IPS DF 4.7 (cell line): ENCODE measurements at regions not wholly inside any gene's neighbourhood (a gene's known extent, or its start where the extent isn't known, plus 50 kb on each side); places are given as distances from the start of the nearest gene placed in this dataset.
A peak's percentile ranks its signal among the peaks of the same experiment; 100 is the strongest.
"Not testable (repeated sequence)": the region's sequence is repeated elsewhere in the genome, so short reads cannot be mapped to it uniquely, and the experiment has no call there.

Source experiments
- DNase-seq: peaks from one replicate; pipeline ENCODE4 v3.0.0-alpha.2; 2013; ENCODE audit warnings: low spot score; ENCODE audit errors: extremely low read depth

GRCh38 chr4:58074382-58074781 is 964.2 kb upstream of the IGFBP7 start:
- DNase-seq, result no peak

GRCh38 chr4:58070726-58071125 is 960.5 kb upstream of the IGFBP7 start:
- no peak for DNase-seq

GRCh38 chr4:58064653-58065052 is 954.5 kb upstream of the IGFBP7 start:
- no peak for DNase-seq

GRCh38 chr4:58063404-58064160 is 953.4 kb upstream of the IGFBP7 start:
- no peak for DNase-seq

- DNase-seq, result peak; percentile 38
Observed at GRCh38 chr4:58061967-58062366, 951.8 kb upstream of the IGFBP7 start.

GRCh38 chr4:58050439-58050838 is 940.3 kb upstream of the IGFBP7 start:
- no peak for DNase-seq

GRCh38 chr4:58048491-58048890 is 938.3 kb upstream of the IGFBP7 start:
- DNase-seq, result no peak

GRCh38 chr4:58042176-58042575 is 932.0 kb upstream of the IGFBP7 start:
- no peak for DNase-seq

- DNase-seq, result no peak
Observed at GRCh38 chr4:57993944-57994343, 883.8 kb upstream of the IGFBP7 start.

- DNase-seq, result no peak
Observed at GRCh38 chr4:57989430-57989829, 879.2 kb upstream of the IGFBP7 start.

- no peak for DNase-seq
Observed at GRCh38 chr4:57985161-57985560, 875.0 kb upstream of the IGFBP7 start.

- DNase-seq, result no peak
Observed at GRCh38 chr4:57981123-57981522, 870.9 kb upstream of the IGFBP7 start.

GRCh38 chr4:57974821-57975220 is 864.6 kb upstream of the IGFBP7 start:
- DNase-seq, result no peak

GRCh38 chr4:57973819-57974218 is 863.6 kb upstream of the IGFBP7 start:
- no peak for DNase-seq

GRCh38 chr4:57971261-57971660 is 861.1 kb upstream of the IGFBP7 start:
- no peak for DNase-seq

GRCh38 chr4:57966987-57967760 is 857.0 kb upstream of the IGFBP7 start:
- no peak for DNase-seq

- DNase-seq, result not testable (repeated sequence)
Observed at GRCh38 chr4:57965431-57965830, 855.2 kb upstream of the IGFBP7 start.

- DNase-seq, result no peak
Observed at GRCh38 chr4:57945298-57945697, 835.1 kb upstream of the IGFBP7 start.

GRCh38 chr4:57943682-57944081 is 833.5 kb upstream of the IGFBP7 start:
- no peak for DNase-seq

GRCh38 chr4:57937326-57937725 is 827.1 kb upstream of the IGFBP7 start:
- DNase-seq, result not testable (repeated sequence)

GRCh38 chr4:57926311-57926710 is 816.1 kb upstream of the IGFBP7 start:
- DNase-seq, result peak; percentile 2

- no peak for DNase-seq
Observed at GRCh38 chr4:57924951-57925350, 814.8 kb upstream of the IGFBP7 start.

GRCh38 chr4:57916479-57916878 is 806.3 kb upstream of the IGFBP7 start:
- no peak for DNase-seq
